ENCODE measurements at regions not wholly inside any gene's neighbourhood (a gene's known extent, or its start where the extent isn't known, plus 50 kb on each side); places are given as distances from the start of the nearest gene placed in this dataset.

- Histone ChIP-seq H3K4me1 (no peaks in the 10 kb centered on the region), H3K9me3 (no peaks in the 10 kb centered on the region), H3K27me3 (no peaks in the 10 kb centered on the region), H3K36me3 (no peaks in the 10 kb centered on the region), H3K4me3 (no peak overlapping the region), H3K27ac (no peak overlapping the region)
- DNase-seq (ENCODE audit: low spot score in 2 of 2): no peak
- 54 to 66% methylated on average over 2 of the region's 2 CpGs for WGBS, 2 donors
- TF ChIP-seq CTCF (IDR thresholded peaks at IDR 0.05): no peak
- TF ChIP-seq POLR2A (IDR thresholded peaks at IDR 0.05): no peak
- no peak for TF ChIP-seq EP300 (IDR thresholded peaks at IDR 0.05)
These were observed 400.0 kb upstream of the PKN2 start for GRCh38 chr1:88284066-88284465.

- Histone ChIP-seq H3K4me1 (no peaks in the 10 kb centered on the region), H3K4me3 (no peak overlapping the region), H3K9me3 (no peaks in the 10 kb centered on the region), H3K27me3 (no peaks in the 10 kb centered on the region), H3K27ac (no peak overlapping the region), H3K36me3 (no peaks in the 10 kb centered on the region)
- no peak for TF ChIP-seq POLR2A (IDR thresholded peaks at IDR 0.05)
- TF ChIP-seq CTCF (IDR thresholded peaks at IDR 0.05): no peak
- TF ChIP-seq EP300 (IDR thresholded peaks at IDR 0.05): no peak
- WGBS, 2 donors: 87 to 88% methylated on average over 4 of the region's 4 CpGs
- DNase-seq (ENCODE audit: low spot score in 2 of 2): no peak
These were observed 399.3 kb upstream of the PKN2 start for GRCh38 chr1:88284666-88285366.

GRCh38 chr1:88286716-88287115 lies 397.4 kb upstream of the PKN2 start:
- Histone ChIP-seq H3K4me3 (no peak overlapping the region), H3K9me3 (no peaks in the 10 kb centered on the region), H3K27ac (no peak overlapping the region), H3K4me1 (no peaks in the 10 kb centered on the region), H3K36me3 (no peaks in the 10 kb centered on the region), H3K27me3 (no peaks in the 10 kb centered on the region)
- no peak for DNase-seq (ENCODE audit: low spot score in 2 of 2)
- 67 to 68% methylated on average over 1 of the region's 1 CpG for WGBS, 2 donors
- TF ChIP-seq CTCF (IDR thresholded peaks at IDR 0.05) (no peak), POLR2A (IDR thresholded peaks at IDR 0.05) (no peak), EP300 (IDR thresholded peaks at IDR 0.05) (no peak)

GRCh38 chr1:88288571-88288970 lies 395.5 kb upstream of the PKN2 start:
- Histone ChIP-seq H3K4me3 (no peak overlapping the region), H3K27me3 (no peaks in the 10 kb centered on the region), H3K4me1 (no peaks in the 10 kb centered on the region), H3K27ac (no peak overlapping the region), H3K36me3 (no peaks in the 10 kb centered on the region), H3K9me3 (no peaks in the 10 kb centered on the region)
- no peak for DNase-seq (ENCODE audit: low spot score in 2 of 2)
- WGBS, 2 donors: 84 to 91% methylated on average over 2 of the region's 2 CpGs
- TF ChIP-seq EP300 (IDR thresholded peaks at IDR 0.05): no peak

- TF ChIP-seq CTCF (IDR thresholded peaks at IDR 0.05) (no peak), EP300 (IDR thresholded peaks at IDR 0.05) (no peak), POLR2A (IDR thresholded peaks at IDR 0.05) (no peak)
- no peak overlapping the region for H3K4me3 ChIP-seq
These were observed 394.5 kb upstream of the PKN2 start for GRCh38 chr1:88289401-88290102.

More at GRCh38 chr1:88289401-88290102, 394.5 kb upstream of the PKN2 start:
- DNase-seq (ENCODE audit: low spot score in 2 of 2): no peak
- no peaks in the 10 kb centered on the region for H3K4me1 ChIP-seq
- no peaks in the 10 kb centered on the region for H3K9me3 ChIP-seq
- 49 to 51% methylated on average over 2 of the region's 2 CpGs for WGBS, 2 donors
- no peaks in the 10 kb centered on the region for H3K27me3 ChIP-seq
- H3K27ac ChIP-seq: no peak overlapping the region
- no peaks in the 10 kb centered on the region for H3K36me3 ChIP-seq
